Heart left ventricle (tissue), 16 donors: ENCODE measurements at regions not wholly inside any gene's neighbourhood (a gene's known extent, or its start where the extent isn't known, plus 50 kb on each side); places are given as distances from the start of the nearest gene placed in this dataset.

Experiments used
- ATAC-seq, 4 donors: fragments of 200-7000 bp; cut with Tn5 transposase; one replicate each; pipeline ENCODE4 v1.9.1; 2020 to 2022; ENCODE audit warnings: moderate library complexity in 4 of 4, mild to moderate bottlenecking in 3 of 4, moderate number of reproducible peaks in 1 of 4
- DNase-seq, 5 donors: peaks; one replicate each; pipeline ENCODE4 v3.0.0-alpha.2; 2020
- H3K27ac ChIP-seq, 12 donors: fragments of 200-600 bp; sonication (generic) in 4 of 12; one replicate each; pipeline versions ENCODE4 v1.5.0 to v1.8.0; 2016 to 2022; ENCODE audit warnings: mild to moderate bottlenecking in 2 of 12
- H3K27me3 ChIP-seq, 9 donors: fragments of 200-600 bp; sonication (generic) in 2 of 9; one replicate each; pipeline versions ENCODE4 v1.5.1 to v1.8.0; 2016 to 2022; ENCODE audit warnings: mild to moderate bottlenecking in 3 of 9
- H3K36me3 ChIP-seq, 9 donors: fragments of 200-600 bp; sonication (generic) in 2 of 9; one replicate each; pipeline versions ENCODE4 v1.5.0 to v1.8.0; 2018 to 2022; ENCODE audit warnings: mild to moderate bottlenecking in 2 of 9
- H3K4me1 ChIP-seq, 12 donors: fragments of 200-600 bp; sonication (generic) in 4 of 12; one replicate each; pipeline versions ENCODE4 v1.5.0 to v1.8.0; 2016 to 2022; ENCODE audit warnings: mild to moderate bottlenecking in 3 of 12
- H3K4me3 ChIP-seq, 12 donors: fragments of 200-600 bp; sonication (generic) in 4 of 12; one replicate each; pipeline versions ENCODE4 v1.5.0 to v1.8.0; 2017 to 2022; ENCODE audit warnings: mild to moderate bottlenecking in 9 of 12, moderate library complexity in 4 of 12
- H3K9me3 ChIP-seq, 12 donors: fragments of 200-600 bp; sonication (generic) in 4 of 12; one replicate each; pipeline versions ENCODE4 v1.5.0 to v1.8.0; 2016 to 2022; ENCODE audit warnings: mild to moderate bottlenecking in 1 of 12
- POLR2A ChIP-seq, 2 donors: fragments of 450-650 bp; IDR thresholded peaks; one replicate each; pipeline ENCODE4 v1.6.1; 2017; ENCODE audit warnings: antibody characterized with exemption in 2 of 2, mild to moderate bottlenecking in 2 of 2, moderate library complexity in 2 of 2
- WGBS, 4 donors: extraction: QIAGEN DNeasy Blood & Tissue Kit in 2 of 4; methylation state at CpG; one replicate each; pipeline versions ENCODE4 v1.1.5 to v1.1.7; 2013 to 2018; 5-methylcytosine and 5-hydroxymethylcytosine counted together
- intact Hi-C, 10 donors: fragments of 100-400 bp; cut with DNase I; formaldehyde crosslinking; loops; one replicate each; pipeline versions ENCODE4 v1.11.1 to v1.14.2; 2022
- TF ChIP-seq, protein P1 (sequence below), 12 donors: fragments of 200-600 bp; sonication (generic) in 4 of 12; IDR thresholded peaks; one replicate each; pipeline versions ENCODE4 v1.5.0 to v1.8.0; 2018 to 2022; ENCODE audit warnings: antibody characterized with exemption in 12 of 12, mild to moderate bottlenecking in 5 of 12
- donor health status: ischemic (EF 13 %, LVEDD 7.1; RV severe dilation, severe dysfunction).
- donor health status: healthy with polysubstance abuse.
- donor health status: DM: no; HTN: yes; CAD: no.
- donor health status: DM: no; HTN: no; CAD: no.
- donor health status: ischemic (EF 25% LVEDD 6.9; RV normal size, moderate dysfunction).
- donor health status: ischemic (EF 25% LVEDD 5.7; RV mildly dilated, moderate dysfunction).
- donor health status: healthy.
- donor health status: DM: yes; HTN: yes; CAD: no.
- donor health status: ischemic (EF 35%, LVEDD 5.7; RV mildly dilated, moderate dysfunction).
- donor health status: nonischemic (EF 11% LVEDD 7.7; RV severe dilation, severe dysfunction).
- donor health status: DM: yes; HTN: yes; CAD: no.
- donor health status: PGD.
- donor health status: ischemic (EF 29% LVEDD 5.4; RV normal size, mild dysfunction).
- donor health status: nonischemic (EF 23%, LVEDD 6.1; RV moderate dilation, normal function).

DNA sequence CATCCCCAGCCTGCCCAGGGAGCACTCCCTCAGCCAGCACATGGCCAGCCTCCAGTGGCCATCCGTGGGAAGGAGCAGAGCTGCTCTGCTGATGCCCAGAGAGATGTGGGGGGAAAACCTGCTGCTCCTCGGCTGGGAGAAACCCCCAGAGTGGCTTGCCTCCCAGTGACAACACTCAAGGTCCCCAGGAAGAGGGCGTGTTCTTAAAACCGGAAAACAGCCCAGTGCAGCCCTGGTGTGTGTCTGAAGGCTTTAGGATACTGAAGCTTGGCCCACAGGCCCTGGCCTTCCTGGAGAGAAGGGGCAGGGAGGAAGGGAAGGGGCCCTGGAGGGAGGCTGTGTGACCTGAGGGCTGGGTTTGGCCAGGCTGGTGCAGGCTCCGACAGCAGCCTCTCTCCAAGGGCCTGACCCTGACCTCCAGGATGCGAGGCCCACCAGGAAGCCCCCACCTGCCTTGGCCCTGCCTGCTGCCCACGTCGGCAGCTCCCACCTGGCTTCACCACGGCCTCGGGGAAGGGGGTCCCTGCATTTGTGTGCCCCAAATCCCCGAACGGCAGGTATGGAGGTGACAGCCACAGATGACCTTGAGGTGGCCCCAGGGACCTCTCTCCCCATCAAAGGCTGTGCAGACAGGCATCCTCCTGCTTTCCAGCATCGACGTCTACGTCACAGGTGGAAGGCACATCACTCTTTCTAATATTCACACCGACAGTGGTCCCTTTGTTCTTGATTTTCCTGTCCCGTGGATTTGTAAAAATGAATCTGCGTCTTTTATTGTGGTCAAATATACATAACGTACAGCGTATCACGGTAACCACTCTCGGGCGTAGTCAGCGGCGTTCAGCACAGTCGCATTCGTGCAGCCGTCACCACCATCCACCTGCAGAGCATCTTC, 190.0 kb upstream of the C14orf180 start:
- H3K9me3 ChIP-seq: no peaks in the 10 kb centered on the region
- H3K4me3 ChIP-seq: no peak overlapping the region
- no peak overlapping the region for H3K27ac ChIP-seq
- H3K4me1 ChIP-seq: peaks cover 2 to 33% (median 16%) of the 10 kb centered on the region in 12 donors
- no peak for ATAC-seq
- WGBS, 4 donors: 71 to 84% (median 77%) methylated on average over 28 of the region's 28 CpGs
- intact Hi-C loops: loop anchor here in 1 of 10 donors (10.0 kb wide), 1 partner anchor 255 kb away; the partner anchor contains the start of gene KIF26A
- no peaks in the 10 kb centered on the region for H3K36me3 ChIP-seq
- TF ChIP-seq POLR2A (IDR thresholded peaks at IDR 0.05): no peak
- TF ChIP-seq, protein P1, sequence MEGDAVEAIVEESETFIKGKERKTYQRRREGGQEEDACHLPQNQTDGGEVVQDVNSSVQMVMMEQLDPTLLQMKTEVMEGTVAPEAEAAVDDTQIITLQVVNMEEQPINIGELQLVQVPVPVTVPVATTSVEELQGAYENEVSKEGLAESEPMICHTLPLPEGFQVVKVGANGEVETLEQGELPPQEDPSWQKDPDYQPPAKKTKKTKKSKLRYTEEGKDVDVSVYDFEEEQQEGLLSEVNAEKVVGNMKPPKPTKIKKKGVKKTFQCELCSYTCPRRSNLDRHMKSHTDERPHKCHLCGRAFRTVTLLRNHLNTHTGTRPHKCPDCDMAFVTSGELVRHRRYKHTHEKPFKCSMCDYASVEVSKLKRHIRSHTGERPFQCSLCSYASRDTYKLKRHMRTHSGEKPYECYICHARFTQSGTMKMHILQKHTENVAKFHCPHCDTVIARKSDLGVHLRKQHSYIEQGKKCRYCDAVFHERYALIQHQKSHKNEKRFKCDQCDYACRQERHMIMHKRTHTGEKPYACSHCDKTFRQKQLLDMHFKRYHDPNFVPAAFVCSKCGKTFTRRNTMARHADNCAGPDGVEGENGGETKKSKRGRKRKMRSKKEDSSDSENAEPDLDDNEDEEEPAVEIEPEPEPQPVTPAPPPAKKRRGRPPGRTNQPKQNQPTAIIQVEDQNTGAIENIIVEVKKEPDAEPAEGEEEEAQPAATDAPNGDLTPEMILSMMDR (IDR thresholded peaks at IDR 0.05): no peak
- H3K27me3 ChIP-seq: peaks cover 0 to 2% (median 0%) of the 10 kb centered on the region in 9 donors
- DNase-seq: peak in 4 of 5 donors; percentile 5 to 59 (median 16)

DNA sequence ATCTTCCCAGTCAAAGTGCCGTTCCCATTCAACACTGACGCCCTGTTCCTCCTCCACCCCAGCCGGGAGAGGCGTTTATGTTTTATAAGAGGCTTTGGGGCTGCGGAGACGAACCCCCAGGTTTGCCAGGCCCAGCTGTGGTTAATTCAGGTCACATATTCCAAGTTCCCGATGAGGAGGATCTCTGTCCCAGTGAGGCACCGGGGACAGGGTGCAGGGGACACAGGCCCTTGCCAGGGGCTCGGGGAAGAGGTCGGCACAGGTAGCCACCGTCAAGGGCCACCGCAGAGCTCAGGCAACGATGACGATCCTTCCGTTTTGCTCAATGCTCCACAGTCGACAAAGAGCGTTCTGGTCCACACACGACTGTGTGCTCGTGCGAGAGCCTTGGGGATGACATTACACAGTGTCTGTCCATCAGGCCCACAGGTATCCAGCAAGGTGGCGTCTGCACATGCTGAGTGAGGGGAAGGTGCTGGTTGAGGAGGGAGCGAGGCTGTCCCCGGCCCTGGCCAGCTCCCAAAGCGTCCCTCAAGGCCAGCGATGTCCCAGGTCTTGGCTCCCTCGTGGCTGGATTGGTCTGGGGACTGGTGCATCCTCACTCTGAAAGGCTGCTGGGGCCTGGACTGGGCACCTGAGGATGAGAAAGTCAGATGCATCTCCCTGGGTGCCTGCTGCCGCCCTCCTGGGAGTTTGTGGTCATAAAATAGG, 189.2 kb upstream of the C14orf180 start:
- 93 to 95% (median 94%) methylated on average over 27 of the region's 27 CpGs for WGBS, 4 donors
- TF ChIP-seq, protein P1 (IDR thresholded peaks at IDR 0.05): no peak
- no peak for TF ChIP-seq POLR2A (IDR thresholded peaks at IDR 0.05)
- ATAC-seq (no peak), DNase-seq (peak in 4 of 5 donors; percentile 5 to 32 (median 13))
- intact Hi-C loops: loop anchor here in 1 of 10 donors (10.0 kb wide), 1 partner anchor 256 kb away; the partner anchor contains the start of gene KIF26A
- H3K4me1 ChIP-seq: peaks cover 5 to 41% (median 21%) of the 10 kb centered on the region in 12 donors
- H3K27me3 ChIP-seq: no peaks in the 10 kb centered on the region
- no peak overlapping the region for H3K27ac ChIP-seq
- H3K4me3 ChIP-seq: no peak overlapping the region
- no peaks in the 10 kb centered on the region for H3K36me3 ChIP-seq
- H3K9me3 ChIP-seq: no peaks in the 10 kb centered on the region

DNA sequence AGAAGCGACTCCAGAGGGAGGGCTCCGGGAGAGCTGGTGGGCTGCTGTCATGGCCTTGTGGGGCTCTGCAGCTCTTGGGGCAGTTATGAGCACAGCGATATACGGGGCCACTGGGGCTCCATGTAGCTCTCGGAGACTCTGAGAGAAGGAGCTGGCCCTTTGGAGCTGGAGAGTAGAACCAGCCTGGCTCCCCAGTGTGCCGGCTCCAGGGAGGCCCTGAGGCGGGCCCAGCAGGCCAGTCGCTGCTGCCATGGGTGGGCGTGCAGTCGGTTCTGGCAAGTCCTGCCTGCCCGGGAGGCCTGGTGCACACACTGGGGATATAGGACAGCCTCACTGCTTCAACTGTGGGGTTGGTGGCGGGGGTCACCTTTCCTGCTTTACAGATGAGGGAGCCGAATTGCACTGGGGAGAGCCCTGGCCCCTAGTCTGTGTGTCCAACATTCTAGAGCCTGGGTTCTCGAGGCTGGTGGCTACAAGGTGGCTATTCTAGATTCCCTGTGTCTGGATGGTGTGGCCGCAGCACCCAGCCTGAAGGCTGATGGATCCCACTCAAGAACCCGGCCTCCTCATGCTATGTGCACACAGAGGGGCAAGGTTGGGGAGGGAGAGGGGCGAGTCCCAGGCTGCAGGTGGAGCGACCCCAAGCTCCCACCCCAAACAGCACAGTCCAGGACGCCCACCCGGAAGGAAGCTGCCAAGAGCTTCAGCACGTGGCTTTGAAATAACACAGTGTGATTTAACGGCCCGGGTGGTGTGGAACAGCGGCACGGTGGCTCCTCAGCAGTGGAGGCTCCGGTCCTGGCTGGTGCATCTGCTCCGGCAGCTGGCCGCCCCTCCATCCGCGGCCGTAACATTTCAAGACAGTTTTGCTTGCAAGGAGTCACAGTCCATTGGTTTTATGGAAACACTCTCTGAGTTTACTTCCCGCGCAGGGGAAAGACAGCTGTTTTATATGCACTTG, 188.3 kb upstream of the C14orf180 start:
- Histone ChIP-seq H3K4me3 (no peak overlapping the region), H3K27ac (no peak overlapping the region), H3K9me3 (no peaks in the 10 kb centered on the region), H3K36me3 (no peaks in the 10 kb centered on the region), H3K27me3 (no peaks in the 10 kb centered on the region), H3K4me1 (peaks cover 5 to 43% (median 25%) of the 10 kb centered on the region in 12 donors)
- ATAC-seq (no peak), DNase-seq (peak in 4 of 5 donors; percentile 5 to 60 (median 16))
- WGBS, 4 donors: 86 to 94% (median 91%) methylated on average over 21 to 33 of the region's 33 CpGs
- intact Hi-C loops: loop anchor here in 1 of 10 donors (10.0 kb wide), 1 partner anchor 256 kb away; the partner anchor contains the start of gene KIF26A
- no peak for TF ChIP-seq POLR2A (IDR thresholded peaks at IDR 0.05)
- TF ChIP-seq, protein P1 (IDR thresholded peaks at IDR 0.05): no peak
